Nephron progenitor cell (in vitro differentiated cells): ENCODE measurements at regions not wholly inside any gene's neighbourhood (a gene's known extent, or its start where the extent isn't known, plus 50 kb on each side); places are given as distances from the start of the nearest gene placed in this dataset.

Experiments
- DNase-seq: peaks from one replicate; pipeline ENCODE4 v3.0.0; 2021
- H3K27ac Mint-ChIP-seq: 2 replicates; pipeline ENCODE4 v1.8.0; 2021; ENCODE audit warnings: mild to moderate bottlenecking, moderate library complexity, mixed read lengths
- H3K27me3 Mint-ChIP-seq: 2 replicates; pipeline ENCODE4 v1.8.0; 2021; ENCODE audit warnings: mild to moderate bottlenecking, low read depth, mixed read lengths; ENCODE audit not compliant: poor library complexity
- H3K36me3 Mint-ChIP-seq: 2 replicates; pipeline ENCODE4 v1.8.0; 2021; ENCODE audit warnings: low read depth, mixed read lengths
- H3K4me1 Mint-ChIP-seq: 2 replicates; pipeline ENCODE4 v1.8.0; 2021; ENCODE audit warnings: mixed read lengths
- H3K4me3 Mint-ChIP-seq: 2 replicates; pipeline ENCODE4 v1.8.0; 2021; ENCODE audit warnings: mild to moderate bottlenecking, moderate library complexity, mixed read lengths
- H3K9me3 Mint-ChIP-seq: 2 replicates; pipeline ENCODE4 v1.8.0; 2021; ENCODE audit warnings: mild to moderate bottlenecking, moderate library complexity, mixed read lengths
- TF ChIP-seq, protein P1 (sequence below): fragments of 200-600 bp; sonication (generic); IDR thresholded peaks from 2 replicates; pipeline ENCODE4 v1.5.0; 2021; ENCODE audit warnings: antibody characterized with exemption

DNA sequence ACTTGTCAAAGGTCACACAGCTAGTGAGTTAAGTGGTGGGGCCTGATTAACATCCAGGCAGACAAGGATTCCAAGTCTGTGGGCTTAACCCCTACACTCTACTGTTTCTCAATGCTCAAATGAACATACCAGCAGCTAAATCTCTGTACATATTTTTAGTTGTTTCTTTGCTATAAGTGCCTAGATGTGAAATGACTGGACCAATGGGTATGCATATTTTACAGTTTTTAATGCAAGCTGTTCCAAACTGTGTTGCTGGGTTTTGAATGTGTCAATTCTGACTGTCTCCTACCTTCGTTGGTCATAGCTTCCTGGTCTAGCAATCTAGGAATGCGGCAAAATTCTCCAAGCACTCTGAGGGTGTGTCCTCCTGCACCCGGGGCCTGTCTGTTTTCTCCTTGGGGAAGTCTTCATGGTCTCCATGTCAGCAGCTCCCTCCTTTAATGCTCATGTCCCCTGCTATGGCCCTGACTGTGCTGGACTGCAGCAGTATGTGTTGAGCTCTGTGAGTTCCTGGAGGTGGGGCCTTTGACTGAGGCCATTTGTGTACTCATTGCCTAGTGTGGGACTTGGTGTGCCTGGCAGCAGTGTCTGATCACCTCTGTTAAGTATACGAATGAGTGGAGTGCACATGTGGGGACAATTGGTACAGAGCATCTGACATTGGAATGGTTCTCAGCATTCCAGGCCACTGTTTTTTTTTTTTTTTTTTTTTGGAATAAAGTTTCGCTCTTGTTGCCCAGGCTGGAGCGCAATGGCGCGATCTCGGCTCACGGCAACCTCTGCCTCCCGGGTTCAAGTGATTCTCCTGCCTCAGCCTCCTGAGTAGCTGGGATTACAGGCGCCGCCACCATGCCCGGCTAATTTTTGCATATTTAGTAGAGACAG is 72.9 kb upstream of the SLC2A1 start:
- Mint-ChIP-seq H3K4me1 (peaks cover 16% of the 10 kb centered on the region), H3K4me3 (no peak overlapping the region), H3K36me3 (no peaks in the 10 kb centered on the region), H3K27ac (no peak overlapping the region), H3K9me3 (no peaks in the 10 kb centered on the region), H3K27me3 (peaks cover 6% of the 10 kb centered on the region)
- TF ChIP-seq, protein P1, sequence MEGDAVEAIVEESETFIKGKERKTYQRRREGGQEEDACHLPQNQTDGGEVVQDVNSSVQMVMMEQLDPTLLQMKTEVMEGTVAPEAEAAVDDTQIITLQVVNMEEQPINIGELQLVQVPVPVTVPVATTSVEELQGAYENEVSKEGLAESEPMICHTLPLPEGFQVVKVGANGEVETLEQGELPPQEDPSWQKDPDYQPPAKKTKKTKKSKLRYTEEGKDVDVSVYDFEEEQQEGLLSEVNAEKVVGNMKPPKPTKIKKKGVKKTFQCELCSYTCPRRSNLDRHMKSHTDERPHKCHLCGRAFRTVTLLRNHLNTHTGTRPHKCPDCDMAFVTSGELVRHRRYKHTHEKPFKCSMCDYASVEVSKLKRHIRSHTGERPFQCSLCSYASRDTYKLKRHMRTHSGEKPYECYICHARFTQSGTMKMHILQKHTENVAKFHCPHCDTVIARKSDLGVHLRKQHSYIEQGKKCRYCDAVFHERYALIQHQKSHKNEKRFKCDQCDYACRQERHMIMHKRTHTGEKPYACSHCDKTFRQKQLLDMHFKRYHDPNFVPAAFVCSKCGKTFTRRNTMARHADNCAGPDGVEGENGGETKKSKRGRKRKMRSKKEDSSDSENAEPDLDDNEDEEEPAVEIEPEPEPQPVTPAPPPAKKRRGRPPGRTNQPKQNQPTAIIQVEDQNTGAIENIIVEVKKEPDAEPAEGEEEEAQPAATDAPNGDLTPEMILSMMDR = no peak
- no peak for DNase-seq

DNA sequence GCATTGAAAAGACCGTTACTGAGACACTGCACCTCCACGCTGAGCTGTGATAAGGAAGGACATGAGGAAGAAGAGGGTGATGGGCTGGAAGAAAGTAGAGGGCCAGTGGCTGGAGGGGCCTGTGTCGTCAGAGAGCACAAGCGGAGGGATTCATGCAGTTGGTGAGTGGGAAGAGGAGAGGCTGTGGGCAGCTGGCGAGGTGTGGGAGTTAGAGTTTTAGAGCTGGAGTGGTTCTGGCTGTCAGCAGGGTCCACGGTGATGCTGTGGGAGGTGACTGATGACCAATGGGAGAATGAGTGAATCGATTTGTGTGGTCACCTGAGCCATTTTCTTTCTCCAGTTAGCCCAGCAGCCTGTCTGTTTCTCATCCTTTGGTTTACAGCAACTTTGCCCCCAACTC is 66.2 kb upstream of the SLC2A1 start:
- peaks cover 11% of the 10 kb centered on the region for H3K4me1 Mint-ChIP-seq
- no peak for DNase-seq
- H3K27me3 Mint-ChIP-seq = peaks cover 7% of the 10 kb centered on the region
- H3K4me3 Mint-ChIP-seq = no peak overlapping the region
- H3K27ac Mint-ChIP-seq = no peak overlapping the region
- no peaks in the 10 kb centered on the region for H3K9me3 Mint-ChIP-seq
- TF ChIP-seq, protein P1 = no peak
- H3K36me3 Mint-ChIP-seq = no peaks in the 10 kb centered on the region

DNA sequence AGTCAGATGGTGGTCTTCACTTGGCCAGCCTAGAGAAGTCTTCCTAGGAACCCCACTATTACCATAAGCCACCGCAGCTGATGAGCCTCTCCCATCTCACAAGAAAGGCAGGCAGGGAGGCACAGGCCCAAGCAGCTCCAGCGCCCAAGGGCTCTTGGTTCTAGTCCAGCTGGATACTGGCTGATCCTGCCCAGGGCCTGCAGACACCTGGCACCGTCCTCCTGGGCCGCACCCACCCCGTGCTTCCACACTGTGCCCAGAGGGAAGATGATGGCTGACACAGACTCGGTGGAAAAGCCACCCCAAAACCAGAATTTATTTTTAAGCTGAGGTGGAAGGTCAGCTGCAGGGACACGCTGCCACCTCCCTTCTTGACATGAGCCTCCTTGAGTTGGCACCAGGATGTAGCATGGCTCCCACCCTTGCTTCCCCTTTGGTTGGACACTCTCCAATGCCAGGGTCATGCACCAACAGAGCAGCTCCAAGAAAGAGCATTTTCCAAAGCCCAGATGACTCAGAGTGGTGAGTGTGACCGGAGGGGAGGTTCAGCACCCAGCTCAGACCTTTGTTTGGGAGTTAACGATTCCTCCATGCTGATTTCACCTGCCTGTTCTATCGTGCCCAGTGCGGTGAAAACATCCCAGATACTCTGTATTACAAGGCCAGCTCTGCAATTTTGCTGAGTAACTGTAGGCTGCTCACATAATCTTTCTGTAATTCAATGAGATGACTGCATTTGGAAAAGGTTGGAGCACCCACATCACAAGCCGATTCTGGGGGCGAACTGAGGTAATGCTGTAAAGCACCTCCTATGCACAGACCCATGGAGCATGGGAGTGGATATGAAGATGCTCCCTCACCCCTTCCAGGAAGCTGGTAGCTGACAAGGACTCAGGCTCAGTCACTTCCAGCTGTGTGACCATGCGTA is 63.1 kb upstream of the SLC2A1 start:
- Mint-ChIP-seq H3K4me3 (no peak overlapping the region), H3K36me3 (no peaks in the 10 kb centered on the region), H3K27me3 (peaks cover 18% of the 10 kb centered on the region), H3K4me1 (peaks cover 6% of the 10 kb centered on the region), H3K27ac (no peak overlapping the region), H3K9me3 (no peaks in the 10 kb centered on the region)
- TF ChIP-seq, protein P1 = no peak
- DNase-seq = no peak

DNA sequence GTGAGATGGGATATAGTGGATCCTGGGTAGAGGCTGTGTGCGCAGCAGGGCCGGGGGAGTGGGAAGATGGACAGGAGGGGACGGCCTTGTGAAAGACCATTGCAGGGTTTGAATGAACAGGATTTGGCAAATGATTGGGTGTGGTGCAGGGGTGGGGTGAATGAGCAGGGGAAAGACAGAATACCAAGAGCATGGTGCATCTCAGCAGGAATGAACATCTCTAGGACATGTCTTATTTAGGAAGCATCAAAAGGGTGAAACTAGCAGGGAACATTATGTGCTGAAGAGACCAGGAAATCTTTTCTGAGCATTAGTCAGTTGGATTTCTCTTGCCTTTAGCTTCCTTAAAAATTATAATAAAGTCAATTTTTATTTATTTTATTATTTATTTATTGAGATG is 60.6 kb upstream of the SLC2A1 start:
- no peaks in the 10 kb centered on the region for H3K36me3 Mint-ChIP-seq
- H3K9me3 Mint-ChIP-seq = no peaks in the 10 kb centered on the region
- H3K27ac Mint-ChIP-seq = no peak overlapping the region
- H3K4me1 Mint-ChIP-seq = peaks cover 8% of the 10 kb centered on the region
- H3K27me3 Mint-ChIP-seq = peaks cover 19% of the 10 kb centered on the region
- DNase-seq = no peak
- no peak overlapping the region for H3K4me3 Mint-ChIP-seq
- TF ChIP-seq, protein P1 = no peak

DNA sequence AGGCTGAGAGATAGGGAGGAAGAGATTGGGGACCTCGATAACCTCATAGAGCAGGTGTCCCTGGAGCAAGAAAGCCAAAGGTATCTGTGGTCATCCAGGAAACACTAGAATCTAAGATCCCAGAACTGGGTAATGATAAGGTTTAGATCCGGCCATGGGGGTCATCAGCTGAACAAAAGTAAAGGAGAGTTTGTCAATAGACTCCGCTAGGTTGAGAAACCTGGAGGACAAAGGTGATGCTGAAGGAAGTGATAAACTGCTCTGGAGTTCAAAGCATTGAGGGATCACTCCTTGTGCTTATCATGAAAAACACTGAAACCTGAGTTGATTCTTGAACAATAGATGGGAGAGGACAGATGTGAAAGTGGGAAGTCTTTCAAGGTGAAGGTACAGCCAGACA is 59.5 kb upstream of the SLC2A1 start:
- H3K9me3 Mint-ChIP-seq = no peaks in the 10 kb centered on the region
- TF ChIP-seq, protein P1 = no peak
- H3K4me1 Mint-ChIP-seq = peaks cover 13% of the 10 kb centered on the region
- H3K4me3 Mint-ChIP-seq = no peak overlapping the region
- peaks cover 19% of the 10 kb centered on the region for H3K27me3 Mint-ChIP-seq
- H3K27ac Mint-ChIP-seq = no peak overlapping the region
- H3K36me3 Mint-ChIP-seq = no peaks in the 10 kb centered on the region
- no peak for DNase-seq
